ENCODE measurements at regions not wholly inside any gene's neighbourhood (a gene's known extent, or its start where the extent isn't known, plus 50 kb on each side); places are given as distances from the start of the nearest gene placed in this dataset.

- TF ChIP-seq POLR2A (IDR thresholded peaks at IDR 0.05; ENCODE audit: low read length) (no peak), GATA1 (IDR thresholded peaks at IDR 0.05; ENCODE audit: low read depth, low read length) (no peak)
These were observed 459.5 kb downstream of the EPM2A start for GRCh38 chr6:145275787-145276186.
